ENCODE measurements at regions not wholly inside any gene's neighbourhood (a gene's known extent, or its start where the extent isn't known, plus 50 kb on each side); places are given as distances from the start of the nearest gene placed in this dataset.

DNA sequence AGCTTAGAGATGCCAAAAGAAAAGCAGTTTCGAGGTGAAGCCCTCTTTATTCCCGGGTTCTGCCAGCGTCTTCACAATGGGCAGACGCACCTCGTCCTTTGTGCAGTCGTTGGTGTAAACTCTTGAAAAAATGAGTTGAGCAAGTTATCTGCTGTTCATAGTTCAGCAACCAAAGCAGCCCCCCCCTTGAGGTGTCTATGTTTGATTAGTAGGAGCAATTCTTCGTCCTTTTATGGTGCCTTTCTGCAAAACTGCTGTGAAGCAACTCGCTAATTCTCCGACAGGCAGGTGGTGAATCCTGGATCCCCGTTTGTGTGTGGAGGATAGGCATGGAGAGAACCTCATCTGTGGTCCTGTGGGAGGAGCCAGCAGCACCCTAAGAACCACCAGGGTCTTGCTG is 234.5 kb downstream of the GLRX3 start:
- H3K9ac ChIP-seq: no peak overlapping the region

DNA sequence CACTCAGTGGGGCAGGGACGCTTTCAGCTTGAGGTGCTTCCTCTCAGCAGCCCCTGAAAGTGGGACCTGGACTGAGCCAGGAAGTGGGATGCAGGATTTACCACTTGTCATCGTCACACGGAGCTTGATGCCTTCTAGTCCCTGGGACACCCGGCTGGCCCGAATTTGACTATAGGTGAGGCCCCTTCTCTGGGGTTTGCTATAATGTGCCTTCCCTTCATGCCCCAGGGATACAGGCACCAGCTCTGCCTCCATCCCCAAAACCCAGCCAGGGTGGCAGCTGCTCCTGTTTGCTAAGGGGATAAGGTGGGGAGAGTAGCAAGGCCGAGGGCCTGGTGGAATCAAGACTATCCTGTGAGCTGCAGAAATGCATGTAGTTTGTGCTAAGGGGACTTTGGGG is 235.0 kb downstream of the GLRX3 start:
- no peaks in the 10 kb centered on the region for H4K20me1 ChIP-seq (ENCODE audit: insufficient read depth)
- no peaks in the 10 kb centered on the region for H3K4me1 ChIP-seq (ENCODE audit: low read depth, poor library complexity, severe bottlenecking)
- H3K9ac ChIP-seq: no peak overlapping the region
- no peaks in the 10 kb centered on the region for H3K36me3 ChIP-seq (ENCODE audit: insufficient read depth)
- TF ChIP-seq, protein P1, sequence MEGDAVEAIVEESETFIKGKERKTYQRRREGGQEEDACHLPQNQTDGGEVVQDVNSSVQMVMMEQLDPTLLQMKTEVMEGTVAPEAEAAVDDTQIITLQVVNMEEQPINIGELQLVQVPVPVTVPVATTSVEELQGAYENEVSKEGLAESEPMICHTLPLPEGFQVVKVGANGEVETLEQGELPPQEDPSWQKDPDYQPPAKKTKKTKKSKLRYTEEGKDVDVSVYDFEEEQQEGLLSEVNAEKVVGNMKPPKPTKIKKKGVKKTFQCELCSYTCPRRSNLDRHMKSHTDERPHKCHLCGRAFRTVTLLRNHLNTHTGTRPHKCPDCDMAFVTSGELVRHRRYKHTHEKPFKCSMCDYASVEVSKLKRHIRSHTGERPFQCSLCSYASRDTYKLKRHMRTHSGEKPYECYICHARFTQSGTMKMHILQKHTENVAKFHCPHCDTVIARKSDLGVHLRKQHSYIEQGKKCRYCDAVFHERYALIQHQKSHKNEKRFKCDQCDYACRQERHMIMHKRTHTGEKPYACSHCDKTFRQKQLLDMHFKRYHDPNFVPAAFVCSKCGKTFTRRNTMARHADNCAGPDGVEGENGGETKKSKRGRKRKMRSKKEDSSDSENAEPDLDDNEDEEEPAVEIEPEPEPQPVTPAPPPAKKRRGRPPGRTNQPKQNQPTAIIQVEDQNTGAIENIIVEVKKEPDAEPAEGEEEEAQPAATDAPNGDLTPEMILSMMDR (conservative IDR thresholded peaks at IDR 0.05; ENCODE audit: low read depth, low read length): no peak
- H3K4me3 ChIP-seq (IDR thresholded peaks at IDR 0.05; ENCODE audit: insufficient read depth, low read depth, low read length): no peak overlapping the region
- H3K4me2 ChIP-seq: no peak overlapping the region
- H2AFZ ChIP-seq (ENCODE audit: low read depth): no peak overlapping the region
- H3K27me3 ChIP-seq (ENCODE audit: insufficient read depth, low read depth): no peaks in the 10 kb centered on the region
- H3K79me2 ChIP-seq (ENCODE audit: insufficient read depth, low read depth): no peaks in the 10 kb centered on the region
- H3K27ac ChIP-seq: no peak overlapping the region

More for the DNA sequence above, 234.5 kb downstream of the GLRX3 start:
- Histone ChIP-seq H3K4me1 (ENCODE audit: low read depth, poor library complexity, severe bottlenecking) (no peaks in the 10 kb centered on the region), H3K27ac (no peak overlapping the region), H3K79me2 (ENCODE audit: insufficient read depth, low read depth) (no peaks in the 10 kb centered on the region), H3K4me2 (no peak overlapping the region), H3K36me3 (ENCODE audit: insufficient read depth) (no peaks in the 10 kb centered on the region), H4K20me1 (ENCODE audit: insufficient read depth) (no peaks in the 10 kb centered on the region), H2AFZ (ENCODE audit: low read depth) (no peak overlapping the region), H3K4me3 (IDR thresholded peaks at IDR 0.05; ENCODE audit: insufficient read depth, low read depth, low read length) (no peak overlapping the region), H3K27me3 (ENCODE audit: insufficient read depth, low read depth) (no peaks in the 10 kb centered on the region)
- TF ChIP-seq, protein P1 (conservative IDR thresholded peaks at IDR 0.05; ENCODE audit: low read depth, low read length): no peak

DNA sequence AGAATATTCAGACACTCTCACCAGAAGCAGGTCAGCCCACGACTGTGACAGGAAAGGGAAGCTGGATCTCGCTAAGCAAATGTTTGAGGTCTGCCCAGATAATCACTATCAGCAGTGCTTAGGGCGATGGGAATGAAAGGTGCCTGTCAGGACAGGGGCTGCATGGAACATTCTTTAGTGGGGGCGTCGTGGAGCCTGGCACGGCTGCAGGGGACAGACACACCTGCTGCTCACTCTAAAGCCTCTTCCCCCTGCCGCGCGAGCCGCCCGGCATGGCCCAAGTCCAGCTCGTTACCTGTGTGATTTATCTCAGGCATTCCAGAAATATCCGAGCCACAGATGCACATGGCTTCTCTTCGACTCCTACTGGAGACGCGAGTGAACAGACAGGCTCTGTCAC is 235.5 kb downstream of the GLRX3 start:
- no peak overlapping the region for H3K27ac ChIP-seq
- no peak overlapping the region for H3K9ac ChIP-seq
- no peaks in the 10 kb centered on the region for H3K27me3 ChIP-seq (ENCODE audit: insufficient read depth, low read depth)
- H3K79me2 ChIP-seq (ENCODE audit: insufficient read depth, low read depth): no peaks in the 10 kb centered on the region
- no peak overlapping the region for H3K4me3 ChIP-seq (IDR thresholded peaks at IDR 0.05; ENCODE audit: insufficient read depth, low read depth, low read length)
- TF ChIP-seq, protein P1 (conservative IDR thresholded peaks at IDR 0.05; ENCODE audit: low read depth, low read length): no peak
- no peak overlapping the region for H3K4me2 ChIP-seq
- no peaks in the 10 kb centered on the region for H4K20me1 ChIP-seq (ENCODE audit: insufficient read depth)
- no peaks in the 10 kb centered on the region for H3K4me1 ChIP-seq (ENCODE audit: low read depth, poor library complexity, severe bottlenecking)
- no peaks in the 10 kb centered on the region for H3K36me3 ChIP-seq (ENCODE audit: insufficient read depth)
- H2AFZ ChIP-seq (ENCODE audit: low read depth): no peak overlapping the region

DNA sequence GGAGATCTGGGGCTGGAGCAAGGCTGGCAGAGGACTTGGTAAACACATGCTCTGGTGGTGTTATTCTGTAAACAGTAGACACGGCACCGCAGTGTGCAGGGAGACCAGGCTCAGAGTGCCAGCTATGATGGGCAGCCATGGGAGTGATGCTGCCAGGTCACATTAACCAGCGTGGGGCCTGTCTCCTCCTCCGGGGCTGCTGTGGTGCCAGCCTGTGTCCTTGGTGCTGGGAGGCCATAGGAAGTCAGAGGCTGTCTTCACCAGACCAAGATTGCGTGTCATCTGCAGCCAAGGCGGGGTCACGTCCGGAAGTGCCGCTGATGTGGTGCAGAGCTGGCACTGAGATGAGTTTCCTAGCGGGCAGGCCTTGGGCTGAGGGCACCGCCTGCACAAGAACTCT is 236.0 kb downstream of the GLRX3 start:
- Histone ChIP-seq H3K27me3 (ENCODE audit: insufficient read depth, low read depth) (no peaks in the 10 kb centered on the region), H3K36me3 (ENCODE audit: insufficient read depth) (no peaks in the 10 kb centered on the region), H3K27ac (no peak overlapping the region), H4K20me1 (ENCODE audit: insufficient read depth) (no peaks in the 10 kb centered on the region), H3K9ac (no peak overlapping the region), H3K4me1 (ENCODE audit: low read depth, poor library complexity, severe bottlenecking) (no peaks in the 10 kb centered on the region), H3K79me2 (ENCODE audit: insufficient read depth, low read depth) (no peaks in the 10 kb centered on the region), H2AFZ (ENCODE audit: low read depth) (no peak overlapping the region), H3K4me3 (IDR thresholded peaks at IDR 0.05; ENCODE audit: insufficient read depth, low read depth, low read length) (no peak overlapping the region), H3K4me2 (no peak overlapping the region)
- TF ChIP-seq, protein P1 (conservative IDR thresholded peaks at IDR 0.05; ENCODE audit: low read depth, low read length): no peak

Measured in KMS-11 (cell line).